Fibroblast of skin of right biceps (primary cell): ENCODE measurements at regions not wholly inside any gene's neighbourhood (a gene's known extent, or its start where the extent isn't known, plus 50 kb on each side); places are given as distances from the start of the nearest gene placed in this dataset.

ENCODE experiments used
- DNase-seq: peaks from one replicate; pipeline ENCODE4 v3.0.0-alpha.2; 2013

- DNase-seq = no peak
These were observed 454.2 kb downstream of the TLE4 start for GRCh38 chr9:80025796-80026520.

GRCh38 chr9:80025131-80025530, 453.4 kb downstream of the TLE4 start:
- DNase-seq = no peak

GRCh38 chr9:80020530-80020929, 448.8 kb downstream of the TLE4 start:
- no peak for DNase-seq

GRCh38 chr9:80020056-80020455, 448.3 kb downstream of the TLE4 start:
- no peak for DNase-seq

- DNase-seq = no peak
These were observed 442.1 kb downstream of the TLE4 start for GRCh38 chr9:80013891-80014290.

- no peak for DNase-seq
These were observed 441.0 kb downstream of the TLE4 start for GRCh38 chr9:80012557-80013330.

- no peak for DNase-seq
These were observed 437.4 kb downstream of the TLE4 start for GRCh38 chr9:80009204-80009603.

GRCh38 chr9:80004714-80005113, 432.9 kb downstream of the TLE4 start:
- DNase-seq = peak; percentile 11

GRCh38 chr9:79990536-79990935, 418.8 kb downstream of the TLE4 start:
- DNase-seq = no peak

- no peak for DNase-seq
These were observed 417.3 kb downstream of the TLE4 start for GRCh38 chr9:79989079-79989478.

- DNase-seq = no peak
These were observed 416.4 kb downstream of the TLE4 start for GRCh38 chr9:79988126-79988525.

GRCh38 chr9:79986437-79986836, 414.7 kb downstream of the TLE4 start:
- DNase-seq = no peak

- DNase-seq = no peak
These were observed 414.0 kb downstream of the TLE4 start for GRCh38 chr9:79985772-79986171.

- DNase-seq = no peak
These were observed 413.5 kb downstream of the TLE4 start for GRCh38 chr9:79985264-79985663.

GRCh38 chr9:79984429-79985067, 412.8 kb downstream of the TLE4 start:
- no peak for DNase-seq

GRCh38 chr9:79980432-79980831, 408.7 kb downstream of the TLE4 start:
- no peak for DNase-seq

- peak; percentile 8 for DNase-seq
These were observed 405.9 kb downstream of the TLE4 start for GRCh38 chr9:79977510-79978197.

GRCh38 chr9:79977074-79977435, 405.3 kb downstream of the TLE4 start:
- DNase-seq = no peak

- no peak for DNase-seq
These were observed 404.7 kb downstream of the TLE4 start for GRCh38 chr9:79976257-79977073.

- DNase-seq = no peak
These were observed 404.0 kb downstream of the TLE4 start for GRCh38 chr9:79975621-79976256.

GRCh38 chr9:79974806-79975422, 403.1 kb downstream of the TLE4 start:
- no peak for DNase-seq

GRCh38 chr9:79973627-79974026, 401.9 kb downstream of the TLE4 start:
- no peak for DNase-seq
